Activated CD4-positive, alpha-beta T cell treated with anti-CD3 and anti-CD28 coated beads, Interleukin-2, amount 10 ng/mL, durations not matched to agents 24 days and 14 days (primary cell): ENCODE measurements at regions not wholly inside any gene's neighbourhood (a gene's known extent, or its start where the extent isn't known, plus 50 kb on each side); places are given as distances from the start of the nearest gene placed in this dataset.

Experiments
- DNase-seq: peaks from one replicate; pipeline ENCODE4 v3.0.0; 2022
- H3K27ac Mint-ChIP-seq: one replicate; pipeline ENCODE4 v1.8.0; 2022; ENCODE audit warnings: mild to moderate bottlenecking, mixed read lengths
- H3K27me3 Mint-ChIP-seq: one replicate; pipeline ENCODE4 v1.8.0; 2022; ENCODE audit warnings: mixed read lengths
- H3K36me3 Mint-ChIP-seq: one replicate; pipeline ENCODE4 v1.8.0; 2022; ENCODE audit warnings: low read depth, mild to moderate bottlenecking, mixed read lengths
- H3K4me1 Mint-ChIP-seq: one replicate; pipeline ENCODE4 v1.8.0; 2021; ENCODE audit warnings: mixed read lengths
- H3K4me3 Mint-ChIP-seq: one replicate; pipeline ENCODE4 v1.8.0; 2022; ENCODE audit warnings: mild to moderate bottlenecking, moderate library complexity, mixed read lengths
- H3K9me3 Mint-ChIP-seq: one replicate; pipeline ENCODE4 v1.8.0; 2021; ENCODE audit warnings: mixed read lengths
- intact Hi-C: fragments of 100-400 bp; cut with micrococcal nuclease; formaldehyde crosslinking; loops from one replicate; pipeline ENCODE4 v1.15.1; 2023

GRCh38 chr15:57767481-57767880, 61.0 kb downstream of the POLR2M start:
- Mint-ChIP-seq H3K4me1 (peaks cover 15% of the 10 kb centered on the region), H3K27ac (no peak overlapping the region), H3K9me3 (peaks cover 7% of the 10 kb centered on the region), H3K27me3 (peaks cover 19% of the 10 kb centered on the region), H3K36me3 (no peaks in the 10 kb centered on the region), H3K4me3 (no peak overlapping the region)
- intact Hi-C loops, result no loop called here
- no peak for DNase-seq

- Mint-ChIP-seq H3K9me3 (peaks cover 4% of the 10 kb centered on the region), H3K36me3 (no peaks in the 10 kb centered on the region), H3K27me3 (peaks cover 9% of the 10 kb centered on the region), H3K27ac (no peak overlapping the region), H3K4me1 (peaks cover 20% of the 10 kb centered on the region), H3K4me3 (no peak overlapping the region)
- DNase-seq, result no peak
- intact Hi-C loops, result no loop called here
These were observed 62.8 kb downstream of the POLR2M start for GRCh38 chr15:57769266-57769665.

DNA sequence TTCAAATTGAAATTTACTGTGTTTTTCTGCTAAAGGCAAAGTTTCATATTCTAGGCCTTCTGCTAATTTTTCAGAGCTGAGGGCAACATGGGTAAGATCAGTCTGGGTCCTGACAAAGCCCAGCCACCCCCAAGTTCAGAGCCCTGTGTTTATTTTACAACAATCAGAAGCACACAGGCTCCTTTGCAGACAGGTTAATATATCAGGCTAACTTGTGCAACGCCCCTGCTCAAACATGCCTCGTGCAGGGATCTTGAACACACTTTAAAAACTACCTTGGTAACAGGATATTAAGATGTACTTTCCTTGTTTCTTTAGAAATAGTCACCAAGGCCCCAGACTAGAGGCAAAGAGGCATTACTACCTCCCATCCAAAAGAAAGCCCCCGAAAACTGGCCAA, 64.0 kb downstream of the POLR2M start:
- Mint-ChIP-seq H3K27ac (no peak overlapping the region), H3K36me3 (no peaks in the 10 kb centered on the region), H3K4me1 (peaks cover 20% of the 10 kb centered on the region), H3K9me3 (peaks cover 4% of the 10 kb centered on the region), H3K27me3 (peaks cover 13% of the 10 kb centered on the region), H3K4me3 (no peak overlapping the region)
- DNase-seq, result no peak
- intact Hi-C loops, result no loop called here

DNA sequence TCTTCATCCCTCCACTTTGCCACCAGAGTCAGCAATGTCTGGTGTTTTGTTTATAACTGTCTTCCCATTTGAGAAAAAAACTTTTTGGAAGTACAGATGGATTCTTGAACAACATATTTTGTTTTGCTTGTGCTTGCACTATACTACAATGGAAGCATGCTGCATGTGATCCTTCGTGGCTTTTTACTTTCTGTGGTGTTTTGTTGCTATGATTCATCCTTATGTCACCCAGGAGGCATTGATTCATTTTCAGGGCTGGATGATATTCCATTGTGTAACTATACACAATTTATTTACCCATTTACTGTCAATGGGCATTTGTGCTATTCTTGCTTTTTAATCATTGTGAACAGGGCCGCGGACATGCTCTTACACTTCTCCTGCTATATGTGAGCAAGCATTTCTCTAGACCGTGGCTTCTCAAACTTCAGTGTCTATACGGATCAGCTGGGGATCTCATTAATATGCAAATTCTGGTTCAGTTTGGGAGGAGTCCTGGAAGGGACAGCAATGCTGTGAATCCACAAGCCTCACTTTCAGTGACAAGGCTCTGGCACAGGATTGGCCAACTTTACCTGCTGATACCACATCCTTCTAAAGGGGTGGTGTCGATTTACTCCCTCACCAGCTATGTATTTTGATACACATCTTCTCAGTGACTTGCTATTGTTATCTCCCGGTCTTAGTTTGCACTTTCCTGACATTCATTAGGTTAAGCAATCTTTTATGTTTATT, 65.9 kb downstream of the POLR2M start:
- H3K27ac Mint-ChIP-seq, result no peak overlapping the region
- no peaks in the 10 kb centered on the region for H3K36me3 Mint-ChIP-seq
- H3K4me1 Mint-ChIP-seq, result peaks cover 24% of the 10 kb centered on the region
- no peak for DNase-seq
- no peaks in the 10 kb centered on the region for H3K9me3 Mint-ChIP-seq
- intact Hi-C loops, result no loop called here
- no peak overlapping the region for H3K4me3 Mint-ChIP-seq
- H3K27me3 Mint-ChIP-seq, result peaks cover 8% of the 10 kb centered on the region

- Mint-ChIP-seq H3K4me3 (no peak overlapping the region), H3K36me3 (no peaks in the 10 kb centered on the region), H3K27me3 (peaks cover 8% of the 10 kb centered on the region), H3K27ac (no peak overlapping the region), H3K4me1 (peaks cover 26% of the 10 kb centered on the region), H3K9me3 (no peaks in the 10 kb centered on the region)
- intact Hi-C loops, result no loop called here
- DNase-seq, result no peak
These were observed 66.5 kb downstream of the POLR2M start for GRCh38 chr15:57773051-57773450.

DNA sequence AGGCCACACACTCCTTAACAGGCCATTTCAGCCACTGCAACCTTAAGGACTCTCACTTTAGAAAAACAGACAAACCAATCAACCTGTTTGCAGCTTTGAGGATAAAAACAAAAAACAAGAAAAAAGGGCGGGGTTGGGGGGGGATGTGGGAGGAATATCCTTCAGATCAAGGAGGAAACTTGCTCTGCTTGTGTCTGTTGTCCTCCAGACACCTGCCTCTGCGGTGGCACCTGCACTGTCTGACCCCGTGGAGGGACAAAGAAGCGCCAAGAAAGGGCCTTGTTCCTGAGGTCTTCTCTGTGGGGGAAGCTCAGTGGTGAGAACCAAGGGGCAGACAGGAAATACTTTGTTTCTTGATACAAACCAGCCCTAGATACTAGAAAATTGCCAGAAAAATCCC, 70.5 kb downstream of the POLR2M start:
- Mint-ChIP-seq H3K27ac (no peak overlapping the region), H3K9me3 (no peaks in the 10 kb centered on the region), H3K36me3 (no peaks in the 10 kb centered on the region), H3K27me3 (peaks cover 6% of the 10 kb centered on the region), H3K4me3 (peak overlapping the region; percentile 41), H3K4me1 (peaks cover 43% of the 10 kb centered on the region)
- peak; percentile 70 for DNase-seq
- intact Hi-C loops, result no loop called here

DNA sequence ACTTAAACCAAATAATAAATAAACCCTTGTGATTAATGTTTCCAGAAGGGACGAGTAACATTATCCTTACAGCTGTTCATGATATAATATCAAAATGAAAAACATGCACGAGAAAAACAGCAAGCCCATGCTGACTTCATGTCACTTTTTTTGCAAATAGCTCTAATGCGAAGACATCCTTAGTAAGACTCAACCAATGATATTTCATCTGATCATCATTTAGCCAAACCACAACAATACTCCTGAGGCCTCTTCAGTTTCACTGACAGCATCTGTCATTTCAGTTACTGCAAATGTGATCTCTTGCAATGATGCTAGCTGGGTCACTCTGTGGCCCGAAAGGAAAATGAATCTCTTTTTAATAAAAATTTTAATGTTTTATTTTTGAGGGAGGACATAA, 74.0 kb downstream of the POLR2M start:
- Mint-ChIP-seq H3K36me3 (no peaks in the 10 kb centered on the region), H3K4me1 (peaks cover 43% of the 10 kb centered on the region), H3K27me3 (peaks cover 3% of the 10 kb centered on the region), H3K9me3 (no peaks in the 10 kb centered on the region), H3K27ac (no peak overlapping the region), H3K4me3 (no peak overlapping the region)
- intact Hi-C loops, result no loop called here
- no peak for DNase-seq

DNA sequence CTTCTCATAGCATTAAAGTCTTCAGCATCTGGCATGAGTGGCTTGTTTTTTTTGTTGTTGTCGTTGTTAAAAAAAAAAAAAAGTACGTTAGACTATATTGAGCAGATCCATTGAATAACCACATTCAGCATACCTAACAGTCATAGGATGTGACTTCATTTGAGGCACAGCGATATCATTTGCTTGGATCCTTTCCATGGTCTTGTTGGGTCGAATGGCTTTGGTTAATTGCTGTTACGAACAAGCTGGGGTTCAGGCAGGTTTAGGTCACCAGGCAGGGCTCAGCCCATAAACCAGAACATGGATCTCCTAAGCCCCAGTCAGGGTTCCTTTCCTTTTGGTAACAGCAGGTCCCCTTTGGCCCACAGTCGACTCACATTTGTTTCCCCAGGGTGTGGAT, 76.2 kb downstream of the POLR2M start:
- no peak overlapping the region for H3K27ac Mint-ChIP-seq
- H3K4me3 Mint-ChIP-seq, result no peak overlapping the region
- H3K27me3 Mint-ChIP-seq, result peaks cover 7% of the 10 kb centered on the region
- peaks cover 37% of the 10 kb centered on the region for H3K4me1 Mint-ChIP-seq
- no peaks in the 10 kb centered on the region for H3K9me3 Mint-ChIP-seq
- DNase-seq, result no peak
- no peaks in the 10 kb centered on the region for H3K36me3 Mint-ChIP-seq
- intact Hi-C loops, result no loop called here

GRCh38 chr15:57784081-57784511, 77.6 kb downstream of the POLR2M start:
- intact Hi-C loops, result no loop called here
- no peak for DNase-seq
- H3K9me3 Mint-ChIP-seq, result no peaks in the 10 kb centered on the region
- H3K4me3 Mint-ChIP-seq, result no peak overlapping the region
- H3K36me3 Mint-ChIP-seq, result no peaks in the 10 kb centered on the region
- H3K27ac Mint-ChIP-seq, result no peak overlapping the region
- peaks cover 27% of the 10 kb centered on the region for H3K4me1 Mint-ChIP-seq
- peaks cover 16% of the 10 kb centered on the region for H3K27me3 Mint-ChIP-seq

DNA sequence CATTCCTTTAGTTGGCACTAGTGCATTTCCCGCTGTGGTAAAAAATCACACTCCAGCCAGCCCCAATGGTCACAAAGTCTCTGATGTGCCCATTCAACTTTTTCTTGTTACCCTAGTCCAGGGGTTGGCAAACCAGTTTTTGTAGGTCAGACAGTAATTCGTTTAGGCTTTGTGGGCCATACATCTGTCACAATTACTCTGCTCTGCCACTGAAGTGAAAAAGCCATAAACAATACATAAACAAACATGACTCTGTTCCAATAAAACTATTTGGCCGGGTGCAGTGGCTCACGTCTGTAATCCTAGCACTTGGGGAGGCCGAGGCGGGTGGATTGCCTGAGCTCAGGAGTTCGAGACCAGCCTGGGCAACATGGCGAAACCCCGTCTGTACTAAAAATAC, 78.5 kb downstream of the POLR2M start:
- no peaks in the 10 kb centered on the region for H3K9me3 Mint-ChIP-seq
- no peak for DNase-seq
- no peak overlapping the region for H3K4me3 Mint-ChIP-seq
- H3K4me1 Mint-ChIP-seq, result peaks cover 26% of the 10 kb centered on the region
- H3K27ac Mint-ChIP-seq, result no peak overlapping the region
- H3K27me3 Mint-ChIP-seq, result peaks cover 19% of the 10 kb centered on the region
- no peaks in the 10 kb centered on the region for H3K36me3 Mint-ChIP-seq
- intact Hi-C loops, result no loop called here

DNA sequence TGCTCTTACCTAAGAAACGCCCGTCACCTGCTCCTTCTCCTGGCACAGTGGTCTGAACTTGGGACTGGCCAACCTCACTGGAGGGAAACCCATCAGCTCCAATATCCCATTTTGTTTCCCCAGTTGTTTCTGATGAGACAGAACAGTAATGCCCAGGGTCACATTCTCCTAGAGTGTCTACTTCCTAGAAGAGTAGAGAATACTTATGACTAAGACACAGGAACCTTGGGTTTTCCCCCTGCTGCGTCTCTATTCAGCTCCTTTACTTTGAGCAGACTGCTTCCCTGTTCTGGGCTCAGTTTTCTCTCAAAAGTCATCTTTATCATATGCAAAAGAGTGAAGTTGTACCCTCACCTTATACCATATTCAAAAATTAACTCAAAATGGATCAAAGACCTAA, 79.4 kb downstream of the POLR2M start:
- Mint-ChIP-seq H3K27me3 (peaks cover 19% of the 10 kb centered on the region), H3K9me3 (no peaks in the 10 kb centered on the region), H3K27ac (no peak overlapping the region), H3K36me3 (no peaks in the 10 kb centered on the region), H3K4me1 (peaks cover 18% of the 10 kb centered on the region), H3K4me3 (no peak overlapping the region)
- intact Hi-C loops, result no loop called here
- no peak for DNase-seq

- Mint-ChIP-seq H3K9me3 (no peaks in the 10 kb centered on the region), H3K36me3 (no peaks in the 10 kb centered on the region), H3K27me3 (peaks cover 25% of the 10 kb centered on the region), H3K4me3 (no peak overlapping the region), H3K27ac (no peak overlapping the region), H3K4me1 (peaks cover 8% of the 10 kb centered on the region)
- intact Hi-C loops, result no loop called here
- DNase-seq, result no peak
These were observed 82.7 kb downstream of the POLR2M start for GRCh38 chr15:57789225-57789624.

DNA sequence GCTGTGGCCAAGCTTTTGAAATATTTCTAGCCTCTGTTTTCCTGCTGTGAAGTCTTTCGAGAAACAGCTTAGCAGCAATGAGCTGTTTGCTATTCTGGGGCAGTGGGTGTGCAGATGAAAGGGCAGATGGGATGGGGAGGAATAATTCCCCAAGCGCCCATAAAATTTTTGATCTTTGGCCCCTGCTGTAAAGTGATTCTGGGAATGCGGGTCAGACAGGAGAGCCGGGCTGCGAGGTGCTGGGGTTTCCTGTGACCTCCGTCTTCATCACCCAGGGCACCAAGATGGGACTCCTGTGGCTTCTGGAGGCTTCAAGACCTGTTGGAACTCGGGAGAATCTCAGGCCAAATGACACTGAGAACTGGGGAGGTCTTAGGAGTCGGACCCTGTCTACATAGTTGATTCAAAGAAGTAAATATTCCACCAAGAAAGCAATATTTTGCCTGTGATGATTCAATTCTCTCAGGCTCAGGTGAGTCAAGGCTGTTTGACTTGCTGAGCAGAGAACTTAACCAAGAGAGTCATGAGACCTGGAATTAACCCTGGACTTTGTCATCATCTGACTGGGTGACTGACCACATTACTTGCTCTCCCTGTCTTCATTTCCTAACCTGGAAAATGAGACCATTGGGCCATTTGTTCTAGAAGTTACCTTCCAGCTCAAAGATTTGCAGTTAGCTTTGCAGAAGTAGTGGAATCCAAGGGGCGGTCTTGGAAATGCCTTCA, 86.4 kb downstream of the POLR2M start:
- H3K9me3 Mint-ChIP-seq, result no peaks in the 10 kb centered on the region
- no peaks in the 10 kb centered on the region for H3K4me1 Mint-ChIP-seq

GRCh38 chr15:57795261-57795660, 88.7 kb downstream of the POLR2M start:
- no peak overlapping the region for H3K27ac Mint-ChIP-seq
- H3K4me3 Mint-ChIP-seq, result no peak overlapping the region
- DNase-seq, result no peak
- H3K36me3 Mint-ChIP-seq, result no peaks in the 10 kb centered on the region
- intact Hi-C loops, result no loop called here
- no peaks in the 10 kb centered on the region for H3K9me3 Mint-ChIP-seq
- no peaks in the 10 kb centered on the region for H3K4me1 Mint-ChIP-seq
- peaks cover 18% of the 10 kb centered on the region for H3K27me3 Mint-ChIP-seq

More for the DNA sequence above, 86.4 kb downstream of the POLR2M start:
- H3K36me3 Mint-ChIP-seq, result no peaks in the 10 kb centered on the region
- H3K27me3 Mint-ChIP-seq, result peaks cover 24% of the 10 kb centered on the region
- intact Hi-C loops, result no loop called here
- no peak overlapping the region for H3K27ac Mint-ChIP-seq
- H3K4me3 Mint-ChIP-seq, result no peak overlapping the region
- DNase-seq, result no peak
